ENCODE measurements at regions not wholly inside any gene's neighbourhood (a gene's known extent, or its start where the extent isn't known, plus 50 kb on each side); places are given as distances from the start of the nearest gene placed in this dataset.

DNA sequence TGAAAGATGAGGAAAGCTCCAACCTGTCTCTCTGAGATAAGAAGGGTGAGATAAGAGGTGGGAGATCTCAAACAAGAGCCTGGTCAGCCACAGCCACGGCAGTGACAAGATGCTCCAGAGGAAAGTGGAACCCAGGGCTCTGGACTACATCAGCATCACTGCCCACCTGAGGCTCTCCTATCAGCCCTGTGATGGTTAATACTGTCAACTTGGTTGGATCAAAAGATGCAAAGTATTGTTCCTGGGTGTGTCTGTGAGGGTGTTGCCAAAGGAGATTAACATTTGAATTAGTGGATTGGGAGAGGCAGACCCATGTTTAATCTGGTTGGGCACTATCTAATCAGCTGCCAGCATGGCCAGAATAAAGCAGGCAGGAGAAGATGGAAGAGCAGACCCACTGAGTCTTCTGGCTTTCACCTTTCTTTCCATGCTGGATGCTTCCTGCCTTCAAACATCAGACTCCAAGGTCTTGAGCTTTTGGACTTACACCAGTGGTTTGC, 476.6 kb upstream of the NBEA start:
- ChIA-PET CTCF (no interaction called here), POLR2A (ENCODE audit: low non-redundant PET) (no interaction called here)
- TF ChIP-seq, protein P1, sequence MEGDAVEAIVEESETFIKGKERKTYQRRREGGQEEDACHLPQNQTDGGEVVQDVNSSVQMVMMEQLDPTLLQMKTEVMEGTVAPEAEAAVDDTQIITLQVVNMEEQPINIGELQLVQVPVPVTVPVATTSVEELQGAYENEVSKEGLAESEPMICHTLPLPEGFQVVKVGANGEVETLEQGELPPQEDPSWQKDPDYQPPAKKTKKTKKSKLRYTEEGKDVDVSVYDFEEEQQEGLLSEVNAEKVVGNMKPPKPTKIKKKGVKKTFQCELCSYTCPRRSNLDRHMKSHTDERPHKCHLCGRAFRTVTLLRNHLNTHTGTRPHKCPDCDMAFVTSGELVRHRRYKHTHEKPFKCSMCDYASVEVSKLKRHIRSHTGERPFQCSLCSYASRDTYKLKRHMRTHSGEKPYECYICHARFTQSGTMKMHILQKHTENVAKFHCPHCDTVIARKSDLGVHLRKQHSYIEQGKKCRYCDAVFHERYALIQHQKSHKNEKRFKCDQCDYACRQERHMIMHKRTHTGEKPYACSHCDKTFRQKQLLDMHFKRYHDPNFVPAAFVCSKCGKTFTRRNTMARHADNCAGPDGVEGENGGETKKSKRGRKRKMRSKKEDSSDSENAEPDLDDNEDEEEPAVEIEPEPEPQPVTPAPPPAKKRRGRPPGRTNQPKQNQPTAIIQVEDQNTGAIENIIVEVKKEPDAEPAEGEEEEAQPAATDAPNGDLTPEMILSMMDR (conservative IDR thresholded peaks at IDR 0.05; ENCODE audit: low read depth) = no peak
- no peak for DNase-seq (ENCODE audit: low spot score)
- H3K27ac ChIP-seq = no peak overlapping the region

DNA sequence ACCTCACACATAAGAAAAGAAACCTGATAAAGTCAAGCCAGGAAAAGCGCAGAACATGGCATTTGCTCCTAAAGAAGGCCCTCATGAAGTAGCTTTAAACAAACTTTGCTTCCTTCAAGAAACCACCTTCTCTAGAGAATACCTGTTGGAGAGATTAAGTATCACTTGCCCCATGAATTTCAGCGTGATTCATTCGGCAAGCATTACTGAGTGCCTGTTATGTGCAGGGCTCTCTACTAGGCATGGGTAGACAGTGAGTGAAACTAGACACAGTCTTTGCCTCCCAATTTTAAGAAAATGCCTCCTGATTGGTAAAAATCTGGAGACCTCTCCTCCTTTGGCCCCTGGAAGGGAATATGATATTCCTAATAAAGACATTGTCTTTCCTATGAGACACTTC, 475.8 kb upstream of the NBEA start:
- POLR2A ChIA-PET (ENCODE audit: low non-redundant PET) = no interaction called here
- DNase-seq (ENCODE audit: low spot score) = no peak
- TF ChIP-seq, protein P1 (conservative IDR thresholded peaks at IDR 0.05; ENCODE audit: low read depth) = no peak
- no peak overlapping the region for H3K27ac ChIP-seq
- CTCF ChIA-PET = interaction anchor here (0.6 kb wide), 1 partner anchor 258 kb away, joined by 3 read pairs; no protein-coding TSS in a partner anchor

DNA sequence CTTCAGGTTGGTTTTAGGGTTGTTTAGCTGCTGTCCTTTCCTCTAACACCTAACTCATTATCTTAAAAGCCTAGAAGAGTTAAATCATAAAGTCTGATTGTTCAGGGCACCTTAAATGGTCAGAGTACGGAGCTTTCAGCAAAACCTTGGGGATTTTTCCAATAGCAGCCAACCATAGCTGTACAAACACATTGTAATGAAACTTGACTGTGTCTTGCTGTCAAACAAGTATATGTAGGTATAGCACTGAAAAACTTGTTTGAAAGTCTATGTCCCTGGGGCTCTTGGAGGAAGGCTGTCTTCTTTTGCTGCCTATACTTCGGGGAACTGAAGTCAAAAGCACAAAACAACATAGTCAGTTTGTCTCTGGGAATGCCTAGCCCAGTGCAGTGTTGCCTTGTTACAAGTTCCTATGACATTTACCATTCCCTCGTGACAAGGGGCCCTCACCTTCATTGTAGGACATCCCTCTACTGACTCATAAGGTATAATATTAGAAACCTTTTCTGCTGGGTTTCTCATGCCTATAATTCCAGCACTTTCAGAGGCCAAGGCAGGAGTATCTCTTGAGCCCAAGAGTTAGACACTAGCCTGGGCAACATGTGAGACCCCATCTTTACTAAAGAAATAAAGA, 474.5 kb upstream of the NBEA start:
- no peak for DNase-seq (ENCODE audit: low spot score)
- TF ChIP-seq, protein P1 (conservative IDR thresholded peaks at IDR 0.05; ENCODE audit: low read depth) = no peak
- no peak overlapping the region for H3K27ac ChIP-seq
- ChIA-PET POLR2A (ENCODE audit: low non-redundant PET) (no interaction called here), CTCF (no interaction called here)

DNA sequence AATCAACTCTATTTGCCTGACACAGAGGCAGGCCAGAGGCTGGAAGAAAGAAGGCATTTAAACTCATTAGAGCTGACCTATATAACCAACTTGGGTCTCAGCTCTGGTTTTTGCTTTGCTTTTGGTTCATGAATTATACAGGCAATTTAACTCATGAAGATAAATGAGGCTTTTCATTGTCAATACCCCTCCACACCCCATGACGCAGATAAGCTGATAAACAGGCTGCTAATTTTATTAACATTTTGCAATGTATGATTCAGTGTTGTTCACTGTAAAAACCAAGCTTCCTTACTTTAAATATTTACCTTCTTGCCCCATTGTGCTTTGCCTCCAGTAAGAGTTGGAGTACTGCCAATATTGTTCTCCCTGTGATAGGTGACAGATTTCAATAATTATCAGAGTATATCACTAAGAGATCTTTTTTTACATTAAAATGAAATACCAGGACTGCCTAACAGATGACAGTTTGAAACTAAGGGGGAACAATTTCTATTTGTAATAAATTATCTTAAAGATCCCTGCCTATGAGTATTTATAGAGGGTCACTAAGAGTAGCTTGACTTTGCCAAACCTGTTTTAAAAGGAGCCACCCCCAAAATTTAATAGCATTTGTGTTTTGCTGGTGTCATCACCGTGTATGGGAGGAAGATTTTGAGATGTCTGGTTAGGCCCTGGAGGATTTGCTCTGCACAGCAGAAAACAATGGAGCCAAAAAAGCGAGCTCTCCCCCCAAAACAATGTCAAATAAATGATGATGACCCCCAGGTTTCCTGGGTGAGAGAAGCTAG, 472.7 kb upstream of the NBEA start:
- CTCF ChIA-PET = no interaction called here
- no peak overlapping the region for H3K27ac ChIP-seq
- POLR2A ChIA-PET (ENCODE audit: low non-redundant PET) = no interaction called here
- peak; percentile 60 for DNase-seq (ENCODE audit: low spot score)
- TF ChIP-seq, protein P1 (conservative IDR thresholded peaks at IDR 0.05; ENCODE audit: low read depth) = no peak

DNA sequence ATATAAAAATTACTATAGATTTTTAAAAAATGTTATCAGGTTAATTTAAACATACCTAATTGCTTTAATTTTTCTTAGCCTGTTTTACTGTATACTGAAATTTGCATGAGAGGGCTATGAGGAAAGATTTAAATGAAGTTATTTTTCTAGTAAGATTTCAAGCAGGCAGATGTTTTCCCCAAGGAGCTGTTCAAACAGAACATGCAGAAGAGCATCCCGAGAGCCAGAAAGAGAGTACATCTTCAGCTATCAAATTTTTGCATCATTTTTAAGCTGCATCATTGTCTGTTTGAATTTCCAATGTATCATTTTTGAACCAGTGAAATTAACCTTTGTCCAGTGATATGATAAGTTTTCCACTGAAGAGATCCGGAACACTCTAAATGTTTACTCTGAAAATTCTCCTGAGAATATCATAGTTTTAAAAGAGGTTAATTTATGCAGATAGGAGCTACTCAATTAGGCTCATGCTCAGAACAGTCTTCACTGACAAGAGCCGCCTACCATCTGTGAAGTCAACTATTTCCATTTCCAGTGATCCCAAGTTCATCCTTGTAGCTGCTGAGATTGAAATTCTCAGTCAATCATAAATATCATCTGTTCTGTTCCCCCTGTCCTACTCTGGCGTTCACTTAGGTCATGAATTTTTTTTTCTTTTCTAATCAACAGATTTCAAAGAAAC, 467.7 kb upstream of the NBEA start:
- no peak for DNase-seq (ENCODE audit: low spot score)
- no peak overlapping the region for H3K27ac ChIP-seq
- CTCF ChIA-PET = no interaction called here
- POLR2A ChIA-PET (ENCODE audit: low non-redundant PET) = no interaction called here
- TF ChIP-seq, protein P1 (conservative IDR thresholded peaks at IDR 0.05; ENCODE audit: low read depth) = no peak

DNA sequence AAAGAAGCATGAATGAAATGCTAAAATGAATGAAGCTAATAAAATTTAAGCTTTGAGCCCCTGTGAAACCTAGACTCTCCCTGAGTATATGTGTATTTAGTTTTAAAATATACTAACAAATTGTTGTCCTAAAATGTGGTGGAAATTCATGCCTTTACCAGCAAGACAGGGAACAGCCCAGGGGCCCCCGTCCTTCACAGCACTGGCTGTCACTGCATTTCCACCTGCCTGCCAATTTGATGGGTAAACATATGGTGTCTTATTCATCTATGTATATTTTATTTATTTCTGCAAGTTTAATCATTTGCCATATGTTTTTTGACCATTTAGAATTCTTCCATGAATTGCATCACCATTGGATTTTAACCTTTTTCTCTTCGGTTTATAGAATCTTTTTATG, 463.7 kb upstream of the NBEA start:
- ChIA-PET CTCF (no interaction called here), POLR2A (ENCODE audit: low non-redundant PET) (no interaction called here)
- DNase-seq (ENCODE audit: low spot score) = no peak
- TF ChIP-seq, protein P1 (conservative IDR thresholded peaks at IDR 0.05; ENCODE audit: low read depth) = no peak
- H3K27ac ChIP-seq = no peak overlapping the region

Measured in RWPE1 (cell line).